ENCODE measurements at regions not wholly inside any gene's neighbourhood (a gene's known extent, or its start where the extent isn't known, plus 50 kb on each side); places are given as distances from the start of the nearest gene placed in this dataset.

DNA sequence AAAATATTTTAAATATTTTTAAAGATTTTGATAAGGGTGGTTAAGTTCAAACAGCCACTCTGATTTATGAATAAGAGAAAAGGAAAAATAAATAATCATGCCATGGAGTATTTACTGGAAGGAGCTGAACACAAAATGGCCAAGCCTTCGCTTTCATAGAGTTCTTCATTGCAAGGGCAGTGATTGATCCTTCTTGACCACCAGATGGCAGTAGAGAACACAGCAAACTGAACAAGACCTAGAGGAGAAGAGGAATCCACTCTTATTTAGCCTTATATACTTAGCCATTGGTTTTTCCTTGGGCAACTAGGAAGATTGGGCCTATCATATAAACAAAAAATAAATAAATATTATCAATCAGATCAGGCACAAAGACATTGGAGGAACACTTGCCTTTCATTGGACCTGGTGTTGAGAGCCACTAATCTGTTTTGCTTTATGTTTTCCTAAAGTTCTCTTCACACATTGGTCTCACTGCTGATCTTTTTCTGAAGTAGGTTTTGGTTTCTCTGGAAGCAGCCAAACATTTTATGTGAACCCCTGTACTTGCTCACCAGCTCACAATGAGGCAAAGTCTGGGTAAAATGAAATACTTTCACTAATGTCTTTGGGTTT, 58.1 kb upstream of the PARM1 start:
- no peak for DNase-seq (ENCODE audit: low spot score)
- Histone ChIP-seq H3K4me1 (ENCODE audit: control insufficient read depth in 4 of 4, insufficient read depth in 4 of 4, low read length in 3 of 4) (no peaks in the 10 kb centered on the region), H3K27me3 (ENCODE audit: control insufficient read depth in 4 of 4, insufficient read depth in 4 of 4, low read length in 3 of 4) (no peaks in the 10 kb centered on the region), H3K9me3 (ENCODE audit: control insufficient read depth in 4 of 4, low read length in 3 of 4) (no peaks in the 10 kb centered on the region), H3K4me3 (ENCODE audit: low read depth in 1 of 3, low read length in 3 of 3) (no peak overlapping the region), H3K36me3 (ENCODE audit: control insufficient read depth in 4 of 4, insufficient read depth in 3 of 4, low read depth in 1 of 4, low read length in 3 of 4) (no peaks in the 10 kb centered on the region), H3K27ac (ENCODE audit: low read depth in 1 of 2, low read length in 2 of 2) (no peak overlapping the region), H3K9ac (ENCODE audit: low read depth in 1 of 2, low read length in 2 of 2) (no peak overlapping the region)
- 15% methylated on average over 1 of the region's 1 CpG for WGBS
- TF ChIP-seq, protein P1, sequence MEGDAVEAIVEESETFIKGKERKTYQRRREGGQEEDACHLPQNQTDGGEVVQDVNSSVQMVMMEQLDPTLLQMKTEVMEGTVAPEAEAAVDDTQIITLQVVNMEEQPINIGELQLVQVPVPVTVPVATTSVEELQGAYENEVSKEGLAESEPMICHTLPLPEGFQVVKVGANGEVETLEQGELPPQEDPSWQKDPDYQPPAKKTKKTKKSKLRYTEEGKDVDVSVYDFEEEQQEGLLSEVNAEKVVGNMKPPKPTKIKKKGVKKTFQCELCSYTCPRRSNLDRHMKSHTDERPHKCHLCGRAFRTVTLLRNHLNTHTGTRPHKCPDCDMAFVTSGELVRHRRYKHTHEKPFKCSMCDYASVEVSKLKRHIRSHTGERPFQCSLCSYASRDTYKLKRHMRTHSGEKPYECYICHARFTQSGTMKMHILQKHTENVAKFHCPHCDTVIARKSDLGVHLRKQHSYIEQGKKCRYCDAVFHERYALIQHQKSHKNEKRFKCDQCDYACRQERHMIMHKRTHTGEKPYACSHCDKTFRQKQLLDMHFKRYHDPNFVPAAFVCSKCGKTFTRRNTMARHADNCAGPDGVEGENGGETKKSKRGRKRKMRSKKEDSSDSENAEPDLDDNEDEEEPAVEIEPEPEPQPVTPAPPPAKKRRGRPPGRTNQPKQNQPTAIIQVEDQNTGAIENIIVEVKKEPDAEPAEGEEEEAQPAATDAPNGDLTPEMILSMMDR (IDR thresholded peaks at IDR 0.05; ENCODE audit: low read depth, low read length, missing input control), result peak; percentile 91
- TF ChIP-seq YY1 (IDR thresholded peaks at IDR 0.05) (peak; percentile 23), RXRA (IDR thresholded peaks at IDR 0.05) (no peak), NR2F2 (IDR thresholded peaks at IDR 0.05) (no peak), TAF1 (conservative IDR thresholded peaks at IDR 0.05) (no peak), RAD21 (IDR thresholded peaks at IDR 0.05) (peak; percentile 82 to 89), GABPA (IDR thresholded peaks at IDR 0.05 in 1 of 2, conservative IDR thresholded peaks at IDR 0.05 in 1 of 2) (no peak), HNF4G (IDR thresholded peaks at IDR 0.05) (no peak)

DNA sequence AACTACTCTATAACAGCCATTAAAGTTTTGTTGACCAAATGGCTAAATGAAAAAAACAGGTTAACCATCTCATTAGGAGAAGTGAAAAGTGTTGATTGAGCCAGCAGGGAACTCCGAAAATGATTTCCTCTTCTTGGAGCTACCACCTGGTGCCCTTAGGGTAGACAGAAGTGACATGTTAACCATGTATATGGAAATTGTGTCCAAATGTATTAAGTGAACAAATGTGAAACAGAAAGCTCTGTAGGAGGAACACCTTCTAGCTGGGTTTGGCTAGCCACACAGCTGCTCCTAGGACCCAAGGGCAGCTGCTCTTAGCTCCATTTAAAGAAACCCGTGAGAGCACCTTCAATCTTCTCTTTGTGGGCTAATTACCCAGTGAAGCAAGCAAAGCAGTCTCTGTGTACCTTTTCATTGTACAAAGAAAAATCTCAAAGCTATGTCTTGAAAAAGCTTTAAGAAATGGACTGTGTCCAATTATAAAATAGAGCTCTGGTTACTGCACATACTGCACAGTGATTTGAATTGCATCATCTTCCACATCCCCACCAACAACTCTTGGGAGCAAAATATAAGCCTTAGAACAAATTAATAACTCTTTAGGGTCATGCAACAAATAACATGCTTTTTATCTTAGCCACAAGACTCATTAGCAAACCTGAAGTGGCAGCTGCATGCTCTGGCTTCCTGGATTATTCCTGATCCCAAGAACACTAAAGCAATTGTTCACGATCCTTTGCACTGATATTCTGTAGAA, 59.2 kb upstream of the PARM1 start:
- no peaks in the 10 kb centered on the region for H3K27me3 ChIP-seq (ENCODE audit: control insufficient read depth in 4 of 4, insufficient read depth in 4 of 4, low read length in 3 of 4)
- no peaks in the 10 kb centered on the region for H3K9me3 ChIP-seq (ENCODE audit: control insufficient read depth in 4 of 4, low read length in 3 of 4)
- 70% methylated on average over 3 of the region's 3 CpGs for WGBS
- H3K4me1 ChIP-seq (ENCODE audit: control insufficient read depth in 4 of 4, insufficient read depth in 4 of 4, low read length in 3 of 4), result no peaks in the 10 kb centered on the region
- DNase-seq (ENCODE audit: low spot score), result no peak
- TF ChIP-seq, protein P1 (IDR thresholded peaks at IDR 0.05; ENCODE audit: low read depth, low read length, missing input control), result no peak
- no peak for TF ChIP-seq GABPA (IDR thresholded peaks at IDR 0.05 in 1 of 2, conservative IDR thresholded peaks at IDR 0.05 in 1 of 2)
- no peak overlapping the region for H3K9ac ChIP-seq (ENCODE audit: low read depth in 1 of 2, low read length in 2 of 2)
- H3K27ac ChIP-seq (ENCODE audit: low read depth in 1 of 2, low read length in 2 of 2), result no peak overlapping the region
- H3K36me3 ChIP-seq (ENCODE audit: control insufficient read depth in 4 of 4, insufficient read depth in 3 of 4, low read depth in 1 of 4, low read length in 3 of 4), result no peaks in the 10 kb centered on the region
- H3K4me3 ChIP-seq (ENCODE audit: low read depth in 1 of 3, low read length in 3 of 3), result no peak overlapping the region

DNA sequence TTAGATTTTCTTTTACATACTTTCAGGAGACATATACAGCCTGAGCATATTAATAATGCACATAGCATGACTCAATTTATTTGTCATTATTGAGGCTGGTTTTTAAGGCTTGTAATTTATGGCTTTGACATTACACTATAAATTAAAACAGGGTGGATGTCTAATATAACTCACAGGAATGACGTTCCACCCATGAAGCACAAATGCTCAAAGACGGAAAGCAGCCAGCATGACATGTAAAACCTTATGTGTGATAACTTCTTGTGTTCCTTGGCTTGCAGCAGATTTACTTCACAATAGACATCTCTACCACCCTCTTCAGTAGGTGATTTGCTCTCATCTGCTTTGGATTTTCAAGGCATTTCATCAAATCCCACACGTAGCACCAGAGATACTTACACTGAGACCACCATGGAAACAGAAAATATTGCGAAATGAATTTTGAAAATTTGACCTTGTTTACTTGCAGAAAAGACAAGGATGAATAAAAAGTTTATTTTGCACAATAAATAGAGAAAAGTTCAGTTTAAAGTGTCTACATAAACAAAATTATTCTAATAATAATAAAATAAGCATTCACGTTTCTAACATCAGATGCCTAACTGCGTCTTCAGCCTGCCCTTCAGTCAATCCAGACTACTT, 64.7 kb upstream of the BTC start:
- 82% methylated on average over 6 of the region's 6 CpGs for WGBS
- Histone ChIP-seq H3K36me3 (ENCODE audit: control insufficient read depth in 4 of 4, insufficient read depth in 3 of 4, low read depth in 1 of 4, low read length in 3 of 4) (no peaks in the 10 kb centered on the region), H3K4me3 (ENCODE audit: low read depth in 1 of 3, low read length in 3 of 3) (no peak overlapping the region), H3K27ac (ENCODE audit: low read depth in 1 of 2, low read length in 2 of 2) (no peak overlapping the region), H3K9me3 (ENCODE audit: control insufficient read depth in 4 of 4, low read length in 3 of 4) (no peaks in the 10 kb centered on the region), H3K4me1 (ENCODE audit: control insufficient read depth in 4 of 4, insufficient read depth in 4 of 4, low read length in 3 of 4) (no peaks in the 10 kb centered on the region), H3K9ac (ENCODE audit: low read depth in 1 of 2, low read length in 2 of 2) (no peak overlapping the region), H3K27me3 (ENCODE audit: control insufficient read depth in 4 of 4, insufficient read depth in 4 of 4, low read length in 3 of 4) (peaks cover 0 to 3% (median 0%) of the 10 kb centered on the region in 4 donors)
- DNase-seq (ENCODE audit: low spot score), result no peak
- no peak for TF ChIP-seq EGR1 (IDR thresholded peaks at IDR 0.05; ENCODE audit: low read depth in 2 of 2)
- TF ChIP-seq, protein P2, sequence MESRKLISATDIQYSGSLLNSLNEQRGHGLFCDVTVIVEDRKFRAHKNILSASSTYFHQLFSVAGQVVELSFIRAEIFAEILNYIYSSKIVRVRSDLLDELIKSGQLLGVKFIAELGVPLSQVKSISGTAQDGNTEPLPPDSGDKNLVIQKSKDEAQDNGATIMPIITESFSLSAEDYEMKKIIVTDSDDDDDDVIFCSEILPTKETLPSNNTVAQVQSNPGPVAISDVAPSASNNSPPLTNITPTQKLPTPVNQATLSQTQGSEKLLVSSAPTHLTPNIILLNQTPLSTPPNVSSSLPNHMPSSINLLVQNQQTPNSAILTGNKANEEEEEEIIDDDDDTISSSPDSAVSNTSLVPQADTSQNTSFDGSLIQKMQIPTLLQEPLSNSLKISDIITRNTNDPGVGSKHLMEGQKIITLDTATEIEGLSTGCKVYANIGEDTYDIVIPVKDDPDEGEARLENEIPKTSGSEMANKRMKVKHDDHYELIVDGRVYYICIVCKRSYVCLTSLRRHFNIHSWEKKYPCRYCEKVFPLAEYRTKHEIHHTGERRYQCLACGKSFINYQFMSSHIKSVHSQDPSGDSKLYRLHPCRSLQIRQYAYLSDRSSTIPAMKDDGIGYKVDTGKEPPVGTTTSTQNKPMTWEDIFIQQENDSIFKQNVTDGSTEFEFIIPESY (IDR thresholded peaks at IDR 0.05), result no peak
- TF ChIP-seq, protein P1 (IDR thresholded peaks at IDR 0.05; ENCODE audit: low read depth, low read length, missing input control), result no peak
- TF ChIP-seq SP1 (IDR thresholded peaks at IDR 0.05), result no peak
- no peak for TF ChIP-seq RXRA (IDR thresholded peaks at IDR 0.05)
- TF ChIP-seq, protein P3, sequence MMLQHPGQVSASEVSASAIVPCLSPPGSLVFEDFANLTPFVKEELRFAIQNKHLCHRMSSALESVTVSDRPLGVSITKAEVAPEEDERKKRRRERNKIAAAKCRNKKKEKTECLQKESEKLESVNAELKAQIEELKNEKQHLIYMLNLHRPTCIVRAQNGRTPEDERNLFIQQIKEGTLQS (IDR thresholded peaks at IDR 0.05), result no peak
- TF ChIP-seq, protein P4, sequence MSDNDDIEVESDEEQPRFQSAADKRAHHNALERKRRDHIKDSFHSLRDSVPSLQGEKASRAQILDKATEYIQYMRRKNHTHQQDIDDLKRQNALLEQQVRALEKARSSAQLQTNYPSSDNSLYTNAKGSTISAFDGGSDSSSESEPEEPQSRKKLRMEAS (IDR thresholded peaks at IDR 0.05), result no peak

Data from liver (tissue), 8 donors.